Upper lobe of right lung (tissue), 1 donor: ENCODE measurements at regions not wholly inside any gene's neighbourhood (a gene's known extent, or its start where the extent isn't known, plus 50 kb on each side); places are given as distances from the start of the nearest gene placed in this dataset.
"Not testable (repeated sequence)": the region's sequence is repeated elsewhere in the genome, so short reads cannot be mapped to it uniquely, and the experiment has no call there.

ENCODE experiments used
- ATAC-seq: fragments of 200-7000 bp; cut with Tn5 transposase; one replicate; pipeline ENCODE4 v1.9.1; 2020; ENCODE audit warnings: mild to moderate bottlenecking, moderate library complexity
- DNase-seq: peaks from one replicate; pipeline ENCODE4 v3.0.0-alpha.2; 2020
- H3K27ac ChIP-seq: fragments of 200-600 bp; one replicate; pipeline ENCODE4 v1.8.0; 2022
- H3K27me3 ChIP-seq: fragments of 200-600 bp; one replicate; pipeline ENCODE4 v1.8.0; 2022; ENCODE audit warnings: mild to moderate bottlenecking
- H3K36me3 ChIP-seq: fragments of 200-600 bp; one replicate; pipeline ENCODE4 v1.8.0; 2022
- H3K4me1 ChIP-seq: fragments of 200-600 bp; one replicate; pipeline ENCODE4 v1.8.0; 2022
- H3K4me3 ChIP-seq: fragments of 200-600 bp; one replicate; pipeline ENCODE4 v1.8.0; 2022; ENCODE audit warnings: mild to moderate bottlenecking
- H3K9me3 ChIP-seq: fragments of 200-600 bp; one replicate; pipeline ENCODE4 v1.8.0; 2022
- CTCF ChIP-seq: fragments of 200-600 bp; IDR thresholded peaks from one replicate; pipeline ENCODE4 v1.8.0; 2022; ENCODE audit warnings: antibody characterized with exemption
- intact Hi-C: fragments of 100-400 bp; cut with DNase I; formaldehyde crosslinking; loops from one replicate; pipeline ENCODE4 v1.11.0; 2022
- donor health status: DM: no; HTN: yes; CAD: no; lungs with severe emphysema.

- no peak for TF ChIP-seq CTCF
- Histone ChIP-seq H3K36me3 (no peaks in the 10 kb centered on the region), H3K27ac (no peak overlapping the region), H3K4me1 (no peaks in the 10 kb centered on the region), H3K27me3 (no peaks in the 10 kb centered on the region), H3K4me3 (no peak overlapping the region), H3K9me3 (no peaks in the 10 kb centered on the region)
- DNase-seq (no peak), ATAC-seq (no peak)
- intact Hi-C loops = no loop called here
These were observed 342.1 kb upstream of the NCAM1 start for GRCh38 chr11:112619106-112619505.

GRCh38 chr11:112620621-112621394, 340.4 kb upstream of the NCAM1 start:
- ATAC-seq (peak; percentile 27), DNase-seq (no peak)
- Histone ChIP-seq H3K4me3 (no peak overlapping the region), H3K27me3 (no peaks in the 10 kb centered on the region), H3K27ac (no peak overlapping the region), H3K36me3 (no peaks in the 10 kb centered on the region), H3K9me3 (no peaks in the 10 kb centered on the region), H3K4me1 (no peaks in the 10 kb centered on the region)
- TF ChIP-seq CTCF = no peak
- intact Hi-C loops = no loop called here

DNA sequence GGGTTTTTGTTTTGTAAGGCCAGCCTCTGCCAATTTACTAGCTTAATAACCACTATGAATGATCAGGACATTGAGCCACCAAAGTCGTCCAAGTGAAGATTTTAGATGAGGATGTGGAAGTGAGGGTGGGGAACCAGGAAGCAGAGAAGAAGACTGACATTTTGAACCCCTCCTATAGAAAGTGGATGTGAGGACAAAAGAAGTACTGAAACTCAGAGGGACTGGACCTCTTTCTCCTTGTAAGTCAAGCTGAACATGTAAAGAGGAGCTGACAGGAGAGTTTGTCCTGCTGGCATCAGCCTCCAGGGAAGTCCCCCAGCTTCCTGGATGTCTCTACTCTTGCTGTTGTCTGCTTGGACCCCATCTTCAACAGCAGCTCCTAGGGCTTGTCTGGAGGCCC, 338.2 kb upstream of the NCAM1 start:
- H3K27me3 ChIP-seq = no peaks in the 10 kb centered on the region
- H3K9me3 ChIP-seq = no peaks in the 10 kb centered on the region
- no peak for DNase-seq
- ATAC-seq = no peak
- no peaks in the 10 kb centered on the region for H3K4me1 ChIP-seq
- no peak for TF ChIP-seq CTCF
- H3K36me3 ChIP-seq = no peaks in the 10 kb centered on the region
- intact Hi-C loops = no loop called here
- H3K27ac ChIP-seq = no peak overlapping the region
- no peak overlapping the region for H3K4me3 ChIP-seq

DNA sequence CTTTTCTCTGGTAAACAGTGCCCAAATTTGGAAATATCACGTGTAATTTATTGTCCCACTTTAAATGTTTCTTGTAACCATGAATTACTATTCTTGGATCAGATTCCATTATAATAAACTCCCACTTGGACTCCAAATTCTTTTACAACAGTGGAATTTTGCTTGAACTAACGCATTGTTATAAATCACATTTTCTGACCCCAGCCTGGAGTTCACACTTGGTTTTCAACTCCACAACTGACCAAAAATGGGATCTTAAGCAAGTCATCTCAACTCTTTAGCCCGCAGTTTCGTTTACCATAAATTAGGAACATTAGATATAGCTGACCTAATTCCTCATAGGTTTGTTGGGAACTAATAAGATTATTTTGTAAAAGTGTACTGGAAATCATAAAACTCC, 336.8 kb upstream of the NCAM1 start:
- no peak for ATAC-seq
- intact Hi-C loops = no loop called here
- Histone ChIP-seq H3K4me3 (no peak overlapping the region), H3K9me3 (no peaks in the 10 kb centered on the region), H3K4me1 (no peaks in the 10 kb centered on the region), H3K27ac (no peak overlapping the region), H3K27me3 (no peaks in the 10 kb centered on the region), H3K36me3 (no peaks in the 10 kb centered on the region)
- TF ChIP-seq CTCF = no peak
- DNase-seq = no peak

- H3K4me1 ChIP-seq, H3K27ac ChIP-seq, H3K36me3 ChIP-seq, H3K27me3 ChIP-seq, H3K9me3 ChIP-seq, ATAC-seq, DNase-seq, intact Hi-C loops, H3K4me3 ChIP-seq: not testable (repeated sequence)
These were observed 336.2 kb upstream of the NCAM1 start for GRCh38 chr11:112624971-112625370.

DNA sequence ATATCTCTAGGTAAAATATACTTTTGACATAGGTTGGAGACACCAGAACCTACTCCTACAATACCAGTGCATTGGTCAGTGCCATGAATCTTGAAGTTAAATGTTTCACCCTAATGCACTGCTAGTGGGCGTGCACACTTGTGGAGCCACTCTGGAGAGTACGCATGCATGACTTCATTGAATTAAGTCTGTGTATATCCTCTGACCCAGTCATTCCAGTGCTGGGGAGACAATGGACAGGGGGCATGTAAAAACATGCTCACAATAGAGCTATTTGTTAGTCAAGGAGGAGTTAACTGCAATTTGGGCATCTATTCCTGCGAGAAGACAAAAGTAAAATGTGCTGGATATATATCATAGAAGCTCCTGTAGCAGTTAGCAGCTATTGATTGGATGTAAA, 335.4 kb upstream of the NCAM1 start:
- no peaks in the 10 kb centered on the region for H3K36me3 ChIP-seq
- no peak overlapping the region for H3K4me3 ChIP-seq
- DNase-seq (no peak), ATAC-seq (no peak)
- intact Hi-C loops = no loop called here
- no peaks in the 10 kb centered on the region for H3K4me1 ChIP-seq
- H3K27me3 ChIP-seq = no peaks in the 10 kb centered on the region
- H3K9me3 ChIP-seq = no peaks in the 10 kb centered on the region
- no peak for TF ChIP-seq CTCF
- no peak overlapping the region for H3K27ac ChIP-seq
